ENCODE measurements at regions not wholly inside any gene's neighbourhood (a gene's known extent, or its start where the extent isn't known, plus 50 kb on each side); places are given as distances from the start of the nearest gene placed in this dataset.
A peak's percentile ranks its signal among the peaks of the same experiment; 100 is the strongest.
"Not testable (repeated sequence)": the region's sequence is repeated elsewhere in the genome, so short reads cannot be mapped to it uniquely, and the experiment has no call there.

DNA sequence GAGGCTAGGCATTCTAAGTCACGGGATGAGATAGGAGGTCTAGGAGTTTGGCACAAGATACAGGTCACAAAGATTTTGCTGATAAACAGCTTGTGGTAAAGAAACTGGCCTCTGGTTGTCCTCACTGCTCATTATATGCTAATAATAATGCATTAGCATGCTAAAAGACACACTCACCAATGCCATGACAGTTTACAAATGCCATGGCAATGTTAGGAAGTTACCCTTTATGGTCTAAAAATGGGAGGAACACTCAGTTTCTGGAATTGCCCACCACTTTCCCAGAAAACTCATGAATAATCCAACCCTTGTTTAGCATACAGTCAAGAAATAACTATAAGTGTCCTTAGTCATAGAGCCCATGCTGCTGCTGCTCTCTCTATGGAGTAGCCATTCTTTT lies 286.9 kb downstream of the ZNF674 start:
- in situ Hi-C loops (cut with HindIII; ENCODE audit: low pct_unique_long_range_greater_than_20kb, low sequenced_read_pairs), result no loop called here
- DNase-seq (ENCODE audit: low read depth, low spot score), result no peak

DNA sequence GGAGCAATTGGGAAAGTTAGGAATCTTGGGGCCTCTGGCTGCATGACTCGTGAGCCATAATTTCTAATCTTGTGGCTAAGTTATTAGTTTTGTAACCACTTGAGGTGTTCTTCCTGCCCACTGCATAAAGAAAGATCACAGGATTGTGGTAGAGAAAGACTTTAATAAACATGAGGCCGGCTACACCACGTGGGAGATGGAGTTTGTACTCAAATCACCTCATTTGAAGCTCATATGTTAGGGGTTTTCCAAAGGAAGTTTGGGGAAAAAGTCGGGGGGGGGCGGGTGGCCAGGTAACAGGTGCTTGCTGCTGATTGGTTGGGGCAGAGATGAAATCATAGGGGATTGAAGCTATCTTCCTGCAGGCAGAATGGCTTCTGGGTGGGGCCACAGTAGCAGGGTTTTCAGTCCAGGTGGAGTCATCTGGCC lies 287.8 kb downstream of the ZNF674 start:
- in situ Hi-C loops (cut with HindIII; ENCODE audit: low pct_unique_long_range_greater_than_20kb, low sequenced_read_pairs), result no loop called here
- no peak for DNase-seq (ENCODE audit: low read depth, low spot score)

DNA sequence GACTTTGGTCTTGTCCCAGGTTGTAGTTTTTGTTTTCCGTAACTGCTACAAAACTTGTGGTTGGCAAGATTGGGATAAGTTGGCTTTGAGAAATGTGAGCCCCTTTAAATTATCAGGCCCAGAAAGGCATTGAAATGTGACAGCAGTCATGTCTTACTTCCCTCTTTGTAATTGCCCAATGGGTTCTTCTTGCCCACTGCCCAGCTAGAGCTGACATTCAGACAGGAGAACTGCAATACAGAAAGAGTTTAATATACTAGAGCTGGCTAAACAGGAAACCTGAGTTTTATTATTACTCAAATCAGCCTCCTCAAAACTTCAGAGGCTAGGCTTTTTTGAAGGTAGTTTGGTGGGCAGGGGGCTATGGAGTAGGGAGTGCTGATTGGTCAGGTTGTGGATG lies 288.3 kb downstream of the ZNF674 start:
- DNase-seq (ENCODE audit: low read depth, low spot score), result no peak
- in situ Hi-C loops (cut with HindIII; ENCODE audit: low pct_unique_long_range_greater_than_20kb, low sequenced_read_pairs), result no loop called here

DNA sequence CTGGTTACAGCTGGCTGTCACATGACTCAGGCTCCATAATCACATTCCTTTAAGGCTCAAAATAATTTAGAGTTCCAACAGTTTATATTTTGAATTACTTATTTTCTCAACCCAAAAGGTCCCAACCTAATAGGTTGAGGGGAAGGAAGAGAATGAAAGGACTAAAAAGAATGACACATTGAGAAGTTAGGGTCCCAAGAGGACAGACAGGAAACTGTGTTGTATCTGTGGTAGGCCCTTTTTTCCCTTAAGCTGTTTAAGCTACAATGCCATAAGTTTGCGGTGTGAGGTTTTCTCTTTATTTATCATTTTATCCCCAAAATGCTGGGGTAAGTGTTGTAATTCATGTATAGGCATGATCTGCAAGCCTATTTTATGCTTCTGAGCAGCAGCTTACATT lies 290.2 kb downstream of the ZNF674 start:
- in situ Hi-C loops (cut with HindIII; ENCODE audit: low pct_unique_long_range_greater_than_20kb, low sequenced_read_pairs), result no loop called here

DNA sequence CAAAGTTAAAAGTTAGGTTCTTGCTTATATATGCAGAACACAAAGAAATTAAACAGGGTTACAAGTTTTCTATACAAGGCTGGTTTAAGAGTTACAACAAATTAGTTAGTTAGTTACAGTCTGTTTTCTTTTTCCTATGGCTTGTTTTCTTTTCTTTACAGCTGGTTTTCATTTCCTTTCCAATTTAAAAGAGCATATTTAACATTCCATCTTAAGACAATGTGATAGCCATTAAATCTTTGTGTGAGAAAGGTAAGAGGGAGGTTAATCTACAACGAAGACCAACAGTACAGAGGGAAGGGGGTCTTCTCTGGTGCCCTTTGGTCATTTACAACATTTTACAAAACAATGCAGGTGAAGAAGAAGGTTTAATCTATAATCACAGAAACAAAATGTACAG lies 290.6 kb downstream of the ZNF674 start:
- DNase-seq (ENCODE audit: low read depth, low spot score), result no peak
- in situ Hi-C loops (cut with HindIII; ENCODE audit: low pct_unique_long_range_greater_than_20kb, low sequenced_read_pairs), result no loop called here

More for the DNA sequence above, 290.2 kb downstream of the ZNF674 start:
- no peak for DNase-seq (ENCODE audit: low read depth, low spot score)

DNA sequence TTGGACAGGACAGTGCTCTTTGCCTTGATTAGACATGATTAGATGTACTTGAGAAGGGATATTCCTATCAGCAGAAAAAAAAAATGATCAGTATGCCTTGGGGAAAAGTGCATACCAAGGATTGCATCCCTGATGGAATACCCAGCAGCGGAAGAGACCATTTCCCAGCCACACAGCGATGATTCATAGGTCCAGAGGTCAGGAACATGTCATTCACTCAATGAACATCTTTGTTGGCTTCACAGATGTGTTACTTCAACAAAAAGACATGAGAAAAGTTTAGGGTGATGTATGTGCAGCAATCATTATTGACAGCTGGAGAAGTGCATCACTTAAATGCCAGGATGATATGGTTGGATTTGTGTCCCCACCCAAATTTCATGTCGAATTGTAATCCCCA lies 293.5 kb downstream of the ZNF674 start:
- in situ Hi-C loops (cut with HindIII; ENCODE audit: low pct_unique_long_range_greater_than_20kb, low sequenced_read_pairs), result no loop called here
- peak; percentile 59 for DNase-seq (ENCODE audit: low read depth, low spot score)

DNA sequence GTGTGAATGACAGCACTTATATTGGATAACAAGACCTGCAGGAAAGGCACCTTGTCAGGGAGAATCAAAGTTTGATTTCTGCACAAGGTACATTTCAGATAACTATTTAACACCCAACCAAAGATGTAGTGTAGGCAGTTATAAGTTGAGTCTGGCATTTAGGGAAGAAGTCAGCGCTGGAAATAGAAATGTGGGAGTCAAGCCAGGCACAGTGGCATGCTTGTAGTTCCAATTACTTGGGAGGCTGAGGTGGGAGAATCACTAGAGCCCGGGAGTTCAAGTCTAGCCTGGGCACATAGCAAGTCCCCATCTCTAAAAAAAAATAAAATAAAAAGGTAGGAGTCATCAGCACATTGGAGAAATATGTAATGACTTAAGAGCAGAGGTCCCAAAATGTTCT lies 295.1 kb downstream of the ZNF674 start:
- no peak for DNase-seq (ENCODE audit: low read depth, low spot score)
- in situ Hi-C loops (cut with HindIII; ENCODE audit: low pct_unique_long_range_greater_than_20kb, low sequenced_read_pairs), result no loop called here

DNA sequence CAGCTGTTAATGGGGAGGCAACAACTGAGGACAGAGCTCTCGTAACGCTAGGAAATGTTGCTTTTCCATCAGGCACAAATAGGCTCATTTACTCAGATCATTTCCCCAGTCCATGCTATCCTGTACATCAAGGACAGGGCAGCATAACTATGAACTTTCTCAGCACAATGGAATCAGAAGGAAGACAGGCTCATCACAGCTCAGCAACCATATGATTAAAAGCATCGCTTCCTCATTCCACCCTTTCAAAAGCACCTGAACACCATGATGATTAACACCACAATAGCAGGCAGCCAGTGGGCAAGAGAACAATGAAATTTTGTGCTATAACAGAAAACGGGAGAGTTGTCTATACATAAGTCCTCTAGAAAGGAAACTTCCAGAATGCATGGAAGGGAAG lies 297.8 kb downstream of the ZNF674 start:
- no peak for DNase-seq (ENCODE audit: low read depth, low spot score)
- in situ Hi-C loops (cut with HindIII; ENCODE audit: low pct_unique_long_range_greater_than_20kb, low sequenced_read_pairs), result no loop called here

DNA sequence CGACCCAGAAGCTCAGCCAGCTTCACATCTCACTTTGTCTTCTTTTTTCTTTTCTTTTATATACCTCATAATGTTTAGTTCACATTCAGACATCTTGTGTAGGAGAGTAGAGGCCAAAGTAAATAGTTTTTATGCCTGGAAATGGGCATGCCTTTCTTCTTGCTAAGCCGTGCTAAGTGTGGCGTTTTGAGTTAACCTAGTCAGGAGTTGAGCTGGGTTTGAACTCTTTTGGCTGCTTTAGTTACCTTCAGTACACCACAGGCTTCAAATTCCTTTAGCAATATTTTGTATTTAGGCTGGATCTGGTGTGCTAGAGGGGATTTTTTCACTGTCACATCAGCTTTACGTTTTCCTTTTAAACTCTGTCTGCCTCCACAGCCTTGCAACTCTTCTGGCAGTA lies 300.8 kb downstream of the ZNF674 start:
- in situ Hi-C loops (cut with HindIII; ENCODE audit: low pct_unique_long_range_greater_than_20kb, low sequenced_read_pairs), result no loop called here
- DNase-seq (ENCODE audit: low read depth, low spot score), result no peak

DNA sequence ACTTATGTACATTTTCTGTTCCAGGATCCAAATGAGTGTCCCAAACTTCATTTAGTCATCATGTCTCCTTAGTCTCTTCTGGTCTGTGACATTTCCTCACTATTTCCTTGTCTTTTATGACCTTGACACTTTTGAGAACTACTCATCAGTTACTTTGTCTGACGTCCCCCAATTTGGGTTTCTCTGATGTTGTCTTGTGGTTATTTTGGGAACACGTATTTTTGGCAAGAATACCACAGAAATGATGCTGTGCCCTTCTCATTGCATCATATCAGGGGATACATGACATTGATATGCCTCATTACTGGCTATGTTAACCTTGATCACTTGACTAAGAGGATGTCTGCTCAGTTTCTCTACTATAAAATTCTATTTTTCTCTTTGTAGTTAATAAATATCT lies 308.8 kb downstream of the ZNF674 start:
- no peak for DNase-seq (ENCODE audit: low read depth, low spot score)
- in situ Hi-C loops (cut with HindIII; ENCODE audit: low pct_unique_long_range_greater_than_20kb, low sequenced_read_pairs), result no loop called here

DNA sequence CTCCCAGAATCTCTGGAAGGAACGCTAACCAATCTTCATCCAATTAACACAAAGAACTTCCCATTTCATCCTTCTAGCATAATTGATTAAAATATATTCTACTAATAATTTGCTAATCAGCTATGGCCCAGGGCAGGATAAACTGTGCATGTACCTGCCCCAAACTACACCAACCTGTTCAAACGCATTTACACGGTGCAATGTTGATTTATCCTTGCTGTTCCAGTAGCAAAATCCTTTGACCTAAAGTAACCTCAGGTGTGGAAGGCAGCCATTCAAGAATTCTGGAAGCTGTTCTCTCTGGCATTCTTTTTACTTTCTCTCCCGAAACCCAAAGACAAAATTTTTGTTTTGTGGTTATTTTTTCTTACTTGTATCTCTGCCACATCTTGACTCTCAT lies 309.4 kb downstream of the ZNF674 start:
- DNase-seq (ENCODE audit: low read depth, low spot score), result no peak
- in situ Hi-C loops (cut with HindIII; ENCODE audit: low pct_unique_long_range_greater_than_20kb, low sequenced_read_pairs), result no loop called here

DNA sequence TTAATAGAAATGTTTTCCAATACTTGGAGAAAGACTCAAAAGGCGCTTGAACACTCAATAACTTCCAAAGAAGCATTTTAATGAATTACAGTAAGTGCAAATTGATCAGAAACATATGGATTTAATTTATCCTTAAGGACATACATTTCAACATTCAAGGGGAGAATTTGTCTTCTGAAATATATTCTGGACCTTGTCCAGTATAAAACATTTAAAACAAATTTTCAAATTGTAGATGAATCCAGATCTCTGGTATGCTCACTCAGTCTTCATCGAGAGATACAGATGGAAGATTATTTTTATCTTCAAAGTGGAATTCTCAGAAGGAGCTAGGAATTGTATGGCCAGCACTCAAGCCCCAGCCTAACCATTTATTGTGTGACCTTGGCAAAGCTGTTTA lies 310.4 kb downstream of the ZNF674 start:
- DNase-seq (ENCODE audit: low read depth, low spot score), result no peak
- in situ Hi-C loops (cut with HindIII; ENCODE audit: low pct_unique_long_range_greater_than_20kb, low sequenced_read_pairs), result no loop called here

DNA sequence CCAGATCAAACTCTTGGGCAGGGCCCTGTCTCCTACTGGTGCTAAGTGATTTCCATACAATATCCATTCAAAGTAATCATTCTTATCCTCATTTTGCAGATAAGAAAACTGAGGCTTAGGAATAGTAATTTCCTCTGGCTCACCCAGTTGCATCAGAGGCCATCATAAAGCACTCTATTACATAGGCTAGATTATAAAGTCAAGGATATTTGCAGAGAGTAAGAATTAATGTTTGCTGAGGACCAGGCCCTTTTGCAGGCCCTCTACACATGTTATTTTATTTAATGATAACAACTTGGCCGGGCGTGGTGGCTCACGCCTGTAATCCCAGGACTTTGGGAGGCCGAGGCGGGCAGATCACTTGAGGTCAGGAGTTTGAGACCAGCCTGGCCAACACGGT lies 316.8 kb downstream of the ZNF674 start:
- in situ Hi-C loops (cut with HindIII; ENCODE audit: low pct_unique_long_range_greater_than_20kb, low sequenced_read_pairs), result no loop called here
- no peak for DNase-seq (ENCODE audit: low read depth, low spot score)

DNA sequence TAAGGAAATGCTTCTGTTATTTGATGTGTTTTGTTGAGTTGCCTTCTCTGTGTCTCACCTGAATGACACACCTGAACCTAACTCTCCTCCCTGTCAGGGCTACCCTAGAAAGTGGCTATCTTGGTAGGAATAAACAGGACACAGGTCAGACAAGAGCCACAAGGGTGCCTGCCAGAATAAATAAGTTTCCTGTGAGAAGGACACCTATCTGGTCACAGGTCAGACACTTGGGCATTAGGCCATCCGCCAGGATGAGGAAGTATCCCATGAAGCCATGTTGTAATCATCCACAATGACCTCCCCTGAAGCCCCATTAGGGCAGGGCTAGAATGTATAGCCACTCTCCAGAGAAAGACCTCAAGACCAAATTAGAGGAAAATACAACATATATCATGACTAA lies 318.8 kb downstream of the ZNF674 start:
- DNase-seq (ENCODE audit: low read depth, low spot score), result no peak
- in situ Hi-C loops (cut with HindIII; ENCODE audit: low pct_unique_long_range_greater_than_20kb, low sequenced_read_pairs), result no loop called here

DNA sequence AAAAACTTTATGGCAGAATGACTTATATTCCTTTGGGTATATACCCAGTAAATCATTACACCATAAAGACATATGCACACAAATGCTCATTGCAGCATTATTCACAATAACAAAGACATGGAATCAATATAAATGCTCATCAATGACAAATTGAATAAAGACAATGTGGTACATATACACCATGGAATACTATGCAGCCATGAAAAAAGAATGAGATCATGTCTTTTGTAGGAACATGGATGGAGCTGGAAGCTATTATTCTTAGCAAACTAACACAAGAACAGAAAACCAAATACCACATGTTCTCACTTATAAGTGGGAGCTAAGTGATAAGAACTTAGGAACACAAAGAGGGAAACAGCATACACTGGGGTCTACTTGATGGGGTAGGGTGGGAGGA lies 321.7 kb downstream of the ZNF674 start:
- DNase-seq (ENCODE audit: low read depth, low spot score); in situ Hi-C loops (cut with HindIII; ENCODE audit: low pct_unique_long_range_greater_than_20kb, low sequenced_read_pairs): not testable (repeated sequence)

DNA sequence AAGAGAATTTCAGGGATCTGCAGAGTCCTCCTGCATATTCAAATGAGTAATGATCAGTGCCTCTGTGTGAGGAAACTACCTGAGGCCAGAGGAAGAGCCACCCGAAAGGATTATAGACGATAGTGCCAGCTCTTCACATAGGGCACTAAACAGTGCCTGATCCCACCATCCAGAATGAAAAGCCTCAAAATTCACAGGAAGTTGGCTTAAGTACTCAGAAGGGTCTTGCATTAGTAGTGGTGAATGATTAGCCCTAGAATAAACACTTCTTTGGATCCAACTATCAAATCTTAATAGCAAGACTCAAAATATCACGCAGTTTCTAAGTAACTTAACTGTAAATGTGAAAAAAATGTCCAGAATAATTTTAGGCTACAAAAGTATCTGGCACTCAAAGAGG lies 324.4 kb downstream of the ZNF674 start:
- no peak for DNase-seq (ENCODE audit: low read depth, low spot score)
- in situ Hi-C loops (cut with HindIII; ENCODE audit: low pct_unique_long_range_greater_than_20kb, low sequenced_read_pairs), result no loop called here

DNA sequence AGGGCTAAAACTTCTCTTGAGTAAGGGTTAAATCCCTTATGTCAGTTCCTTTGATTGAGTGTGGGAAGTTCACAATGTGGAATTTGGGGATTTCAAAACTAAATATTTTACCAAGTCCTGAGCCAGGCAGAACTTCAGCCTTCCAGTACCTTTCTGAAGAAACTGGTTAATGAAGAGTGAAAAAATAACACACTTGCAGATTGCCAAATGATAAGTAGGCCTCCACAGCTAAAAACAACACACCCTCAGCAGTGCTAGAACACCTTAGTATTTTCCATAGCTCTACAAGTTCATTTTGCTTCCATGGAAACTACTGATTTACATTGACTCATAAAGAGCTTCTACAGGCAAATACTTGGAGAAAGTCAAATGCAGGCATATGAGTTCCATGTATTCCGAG lies 326.8 kb downstream of the ZNF674 start:
- no peak for DNase-seq (ENCODE audit: low read depth, low spot score)
- in situ Hi-C loops (cut with HindIII; ENCODE audit: low pct_unique_long_range_greater_than_20kb, low sequenced_read_pairs), result no loop called here

DNA sequence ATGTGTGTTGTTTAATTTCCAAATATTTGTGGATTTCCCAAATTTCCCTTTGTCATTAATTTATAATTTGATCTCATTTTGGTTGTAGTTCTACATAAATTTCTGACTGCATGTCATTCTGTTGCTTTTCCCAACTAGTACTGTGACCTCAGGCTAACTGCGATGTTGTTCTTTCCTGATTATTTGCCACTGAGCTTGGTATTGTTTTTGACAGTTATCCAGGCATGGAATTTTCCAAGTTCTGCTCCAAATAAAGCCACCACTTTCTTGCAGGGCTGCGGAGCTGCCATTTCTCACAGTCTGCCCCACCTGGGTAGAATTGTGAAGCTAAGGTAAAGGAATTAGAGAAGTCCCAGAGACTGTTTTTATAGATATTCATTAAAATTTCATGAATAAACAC lies 328.8 kb downstream of the ZNF674 start:
- in situ Hi-C loops (cut with HindIII; ENCODE audit: low pct_unique_long_range_greater_than_20kb, low sequenced_read_pairs), result no loop called here
- DNase-seq (ENCODE audit: low read depth, low spot score), result no peak

DNA sequence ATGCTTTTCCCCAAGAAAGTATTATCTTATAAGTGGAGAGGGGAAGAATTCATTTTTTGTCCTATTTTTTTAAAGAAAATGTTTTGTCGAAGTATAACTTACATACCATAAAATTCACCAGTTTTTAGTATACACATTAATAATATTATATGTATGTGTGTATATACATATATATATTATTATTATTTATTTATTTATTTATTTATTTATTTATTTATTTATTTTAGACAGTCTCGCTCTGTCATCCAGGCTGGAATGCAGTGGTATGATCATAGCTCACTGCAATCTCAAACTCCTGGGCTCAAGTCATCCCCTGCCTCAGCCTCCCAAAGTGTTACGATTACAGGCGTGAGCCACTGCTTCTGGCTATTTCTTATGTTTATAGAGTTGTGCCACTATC lies 334.1 kb downstream of the ZNF674 start:
- in situ Hi-C loops (cut with HindIII; ENCODE audit: low pct_unique_long_range_greater_than_20kb, low sequenced_read_pairs), result no loop called here
- no peak for DNase-seq (ENCODE audit: low read depth, low spot score)

DNA sequence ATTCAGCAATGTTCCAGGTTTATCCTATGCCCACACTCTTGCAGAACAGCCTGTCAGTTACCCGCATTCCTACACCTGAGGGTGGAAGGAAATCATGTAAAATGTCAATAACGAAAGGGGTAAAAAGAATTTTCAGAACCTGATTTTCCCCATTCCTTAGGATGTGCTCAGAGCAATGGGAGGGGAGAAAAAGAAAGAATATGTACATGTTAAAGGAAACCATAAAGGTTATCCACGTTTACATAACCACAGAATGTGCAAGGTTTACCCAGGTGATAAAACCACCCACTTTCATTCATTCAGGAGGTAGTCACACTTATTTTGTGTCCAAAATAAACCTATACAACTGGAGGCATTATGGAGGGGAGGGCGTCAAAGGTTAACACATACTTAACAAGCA lies 335.5 kb downstream of the ZNF674 start:
- no peak for DNase-seq (ENCODE audit: low read depth, low spot score)
- in situ Hi-C loops (cut with HindIII; ENCODE audit: low pct_unique_long_range_greater_than_20kb, low sequenced_read_pairs), result no loop called here

DNA sequence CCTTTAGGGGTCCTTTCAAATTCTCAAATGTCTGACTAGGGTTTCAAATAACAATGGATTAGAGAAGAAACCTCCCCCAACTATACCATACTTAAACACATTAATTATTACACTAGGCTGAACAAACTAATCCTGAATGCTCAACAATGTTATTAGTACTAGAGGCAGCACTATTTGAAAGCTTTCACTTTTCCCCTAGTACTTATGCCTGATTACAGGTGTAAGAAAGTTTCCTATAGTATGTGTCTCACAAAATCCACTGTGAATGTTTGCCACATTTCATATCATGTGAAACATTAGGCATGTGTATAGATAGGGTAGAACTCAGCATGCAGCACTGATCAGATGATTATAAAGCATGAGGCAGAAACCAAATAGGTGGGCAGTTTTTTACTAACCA lies 336.2 kb downstream of the ZNF674 start:
- in situ Hi-C loops (cut with HindIII; ENCODE audit: low pct_unique_long_range_greater_than_20kb, low sequenced_read_pairs), result no loop called here
- DNase-seq (ENCODE audit: low read depth, low spot score), result no peak

All from SK-MEL-5 (cell line).